Sigmoid colon (tissue), 6 donors: ENCODE measurements at regions not wholly inside any gene's neighbourhood (a gene's known extent, or its start where the extent isn't known, plus 50 kb on each side); places are given as distances from the start of the nearest gene placed in this dataset.

Source experiments
- DNase-seq: peaks from one replicate; pipeline ENCODE4 v3.0.0-alpha.2; 2019
- H3K27ac ChIP-seq, 4 donors: fragments of 200-600 bp; sonication (generic); one replicate each; pipeline ENCODE4 v1.5.1; 2016 to 2019; ENCODE audit warnings: mild to moderate bottlenecking in 1 of 4
- H3K27me3 ChIP-seq, 3 donors: fragments of 200-600 bp; sonication (generic); one replicate each; pipeline ENCODE4 v1.5.1; 2019; ENCODE audit warnings: mild to moderate bottlenecking in 1 of 3
- H3K36me3 ChIP-seq, 4 donors: fragments of 200-600 bp; sonication (generic); one replicate each; pipeline ENCODE4 v1.5.1; 2016 to 2019
- H3K4me1 ChIP-seq, 4 donors: fragments of 200-600 bp; sonication (generic); one replicate each; pipeline ENCODE4 v1.5.1; 2017 to 2019
- H3K4me3 ChIP-seq, 4 donors: fragments of 200-600 bp; sonication (generic); one replicate each; pipeline ENCODE4 v1.5.1; 2017 to 2019; ENCODE audit warnings: mild to moderate bottlenecking in 2 of 4, moderate library complexity in 1 of 4
- H3K9me3 ChIP-seq, 4 donors: fragments of 200-600 bp in 3 of 4; sonication (generic) in 3 of 4; one replicate each; pipeline versions ENCODE4 v1.5.1 to v1.6.1; 2013 to 2019
- CTCF ChIP-seq, 4 experiments: fragments of 450-650 bp in 3 of 4; fragments of 200-600 bp in 1 of 4; IDR thresholded peaks; one replicate each; pipeline ENCODE4 v1.5.1; 2016 to 2019; ENCODE audit warnings: antibody characterized with exemption in 4 of 4, mild to moderate bottlenecking in 3 of 4, moderate library complexity in 2 of 4
- EP300 ChIP-seq, 4 donors: sonication (generic); formaldehyde crosslinking; IDR thresholded peaks; one replicate each; pipeline ENCODE4 v1.6.1; 2017; ENCODE audit warnings: antibody characterized with exemption in 4 of 4
- POLR2A ChIP-seq, 2 donors: fragments of 450-650 bp; IDR thresholded peaks; one replicate each; pipeline ENCODE4 v1.6.1; 2016; ENCODE audit warnings: antibody characterized with exemption in 2 of 2, mild to moderate bottlenecking in 2 of 2, moderate library complexity in 2 of 2
- POLR2AphosphoS5 ChIP-seq, 4 donors: sonication (generic); formaldehyde crosslinking; IDR thresholded peaks; one replicate each; pipeline ENCODE4 v1.6.1; 2017; ENCODE audit warnings: antibody characterized with exemption in 4 of 4
- WGBS, 2 donors: extraction: QIAGEN DNeasy Blood & Tissue Kit; methylation state at CpG; one replicate each; pipeline ENCODE4 v1.1.7; 2013; 5-methylcytosine and 5-hydroxymethylcytosine counted together
- intact Hi-C: fragments of 100-400 bp; cut with DNase I; formaldehyde crosslinking; loops from one replicate; pipeline ENCODE4 v1.15.1; 2023
- donor health status: healthy with polysubstance abuse.
- donor health status: healthy.

DNA sequence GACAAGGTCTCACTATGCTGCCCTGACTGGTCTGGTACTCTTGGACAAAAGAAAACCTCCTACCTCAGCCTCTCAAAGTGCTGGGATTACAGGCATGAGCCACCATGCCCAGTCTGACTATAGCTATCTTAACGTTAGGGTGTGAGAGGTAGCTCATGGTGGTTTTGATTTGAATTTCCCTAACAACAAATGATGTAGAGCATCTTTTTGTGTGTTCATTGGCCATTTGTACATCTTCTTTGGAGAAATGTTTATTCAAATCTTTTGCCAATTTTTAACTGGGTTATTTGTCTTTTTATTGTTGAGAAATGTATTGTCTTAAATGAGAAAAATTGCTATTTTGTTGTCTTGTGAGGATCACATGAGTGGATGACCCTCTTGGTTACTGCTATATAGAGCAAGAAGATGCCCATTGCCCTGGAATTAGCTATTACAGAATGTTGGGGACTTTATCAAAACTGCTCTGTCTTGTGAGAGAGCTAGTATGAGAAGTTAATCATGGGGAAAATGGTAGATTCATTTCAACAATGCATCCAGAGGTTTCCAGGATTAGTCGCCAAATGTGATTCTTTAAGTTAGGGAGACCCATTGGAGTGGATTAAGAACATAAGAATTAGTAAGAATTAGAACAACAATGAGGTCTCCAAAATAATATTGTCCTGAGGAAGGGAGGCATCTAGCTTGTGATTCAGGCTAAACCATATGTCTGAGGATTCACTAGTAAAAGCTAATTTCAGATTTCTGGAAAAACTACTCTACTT lies 124.3 kb upstream of the MOCS2 start:
- no peak for DNase-seq
- no peaks in the 10 kb centered on the region for H3K27me3 ChIP-seq
- H3K27ac ChIP-seq = no peak overlapping the region
- H3K9me3 ChIP-seq = no peaks in the 10 kb centered on the region
- intact Hi-C loops = no loop called here
- H3K36me3 ChIP-seq = no peaks in the 10 kb centered on the region
- WGBS, 2 donors = 68 to 72% methylated on average over 2 of the region's 2 CpGs
- H3K4me1 ChIP-seq = no peaks in the 10 kb centered on the region
- H3K4me3 ChIP-seq = no peak overlapping the region
- no peak for TF ChIP-seq EP300 (IDR thresholded peaks at IDR 0.05)
- no peak for TF ChIP-seq CTCF (IDR thresholded peaks at IDR 0.05)
- no peak for TF ChIP-seq POLR2A (IDR thresholded peaks at IDR 0.05)
- no peak for TF ChIP-seq POLR2AphosphoS5 (IDR thresholded peaks at IDR 0.05)

DNA sequence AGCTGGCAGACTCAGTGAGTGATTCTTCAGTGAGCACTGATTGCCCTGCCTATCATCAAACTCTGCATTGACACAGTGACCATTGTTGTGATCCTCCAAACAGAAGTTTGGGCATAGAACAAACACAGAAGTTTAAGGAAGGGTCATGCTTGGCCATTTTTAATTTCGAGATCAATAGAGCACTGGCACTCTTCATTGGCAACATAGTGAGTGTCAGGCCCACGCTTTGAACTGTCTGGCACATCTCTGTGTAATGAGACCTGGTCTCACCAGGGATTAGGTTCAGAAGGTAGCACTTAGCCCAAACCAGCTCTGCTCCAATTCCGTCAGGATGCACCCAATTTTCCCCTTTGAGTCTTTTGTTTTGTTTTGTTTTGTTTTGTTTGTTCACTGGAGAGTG lies 127.1 kb upstream of the MOCS2 start:
- no peak overlapping the region for H3K27ac ChIP-seq
- H3K4me1 ChIP-seq = no peaks in the 10 kb centered on the region
- no peak for DNase-seq
- H3K36me3 ChIP-seq = no peaks in the 10 kb centered on the region
- WGBS, 2 donors = 85 to 88% methylated on average over 3 of the region's 3 CpGs
- no peak overlapping the region for H3K4me3 ChIP-seq
- intact Hi-C loops = no loop called here
- no peak for TF ChIP-seq POLR2AphosphoS5 (IDR thresholded peaks at IDR 0.05)
- TF ChIP-seq EP300 (IDR thresholded peaks at IDR 0.05) = no peak
- no peak for TF ChIP-seq CTCF (IDR thresholded peaks at IDR 0.05)
- TF ChIP-seq POLR2A (IDR thresholded peaks at IDR 0.05) = no peak
- no peaks in the 10 kb centered on the region for H3K27me3 ChIP-seq
- no peaks in the 10 kb centered on the region for H3K9me3 ChIP-seq

DNA sequence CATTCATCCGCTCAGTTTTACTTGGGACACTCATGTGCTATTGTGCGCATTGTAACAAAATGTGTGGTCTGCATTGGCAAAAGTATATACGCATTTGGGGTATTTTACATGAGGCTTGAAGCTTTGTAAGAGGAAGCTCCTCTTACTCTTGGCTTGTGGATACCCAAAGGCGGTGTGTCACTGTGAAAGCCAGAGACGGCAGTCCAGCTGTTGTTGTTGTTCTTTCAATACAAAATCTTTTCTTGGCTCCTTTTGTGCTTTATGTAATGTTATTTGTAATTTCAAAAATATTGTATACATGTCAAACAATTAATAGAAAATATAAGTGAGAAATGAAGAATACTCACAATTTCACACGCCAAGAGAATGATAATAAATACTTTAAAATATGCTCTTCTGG lies 128.3 kb upstream of the MOCS2 start:
- no peak for TF ChIP-seq POLR2A (IDR thresholded peaks at IDR 0.05)
- no peak for TF ChIP-seq POLR2AphosphoS5 (IDR thresholded peaks at IDR 0.05)
- no peak for TF ChIP-seq EP300 (IDR thresholded peaks at IDR 0.05)
- TF ChIP-seq CTCF (IDR thresholded peaks at IDR 0.05) = no peak
- 70% methylated on average over 6 of the region's 6 CpGs for WGBS, 2 donors
- H3K4me3 ChIP-seq = no peak overlapping the region
- no peak for DNase-seq
- intact Hi-C loops = no loop called here
- H3K27ac ChIP-seq = no peak overlapping the region
- H3K4me1 ChIP-seq = no peaks in the 10 kb centered on the region
- H3K27me3 ChIP-seq = no peaks in the 10 kb centered on the region
- no peaks in the 10 kb centered on the region for H3K36me3 ChIP-seq
- H3K9me3 ChIP-seq = no peaks in the 10 kb centered on the region

- intact Hi-C loops = no loop called here
- Histone ChIP-seq H3K9me3 (no peaks in the 10 kb centered on the region), H3K4me3 (no peak overlapping the region), H3K36me3 (no peaks in the 10 kb centered on the region), H3K4me1 (no peaks in the 10 kb centered on the region), H3K27ac (no peak overlapping the region), H3K27me3 (no peaks in the 10 kb centered on the region)
- TF ChIP-seq CTCF (IDR thresholded peaks at IDR 0.05) (no peak), POLR2AphosphoS5 (IDR thresholded peaks at IDR 0.05) (no peak), EP300 (IDR thresholded peaks at IDR 0.05) (no peak), POLR2A (IDR thresholded peaks at IDR 0.05) (no peak)
- 93 to 97% methylated on average over 2 of the region's 2 CpGs for WGBS, 2 donors
- DNase-seq = no peak
These were observed 129.9 kb upstream of the MOCS2 start for GRCh38 chr5:53239301-53239990.
